ENCODE measurements at regions not wholly inside any gene's neighbourhood (a gene's known extent, or its start where the extent isn't known, plus 50 kb on each side); places are given as distances from the start of the nearest gene placed in this dataset.

DNA sequence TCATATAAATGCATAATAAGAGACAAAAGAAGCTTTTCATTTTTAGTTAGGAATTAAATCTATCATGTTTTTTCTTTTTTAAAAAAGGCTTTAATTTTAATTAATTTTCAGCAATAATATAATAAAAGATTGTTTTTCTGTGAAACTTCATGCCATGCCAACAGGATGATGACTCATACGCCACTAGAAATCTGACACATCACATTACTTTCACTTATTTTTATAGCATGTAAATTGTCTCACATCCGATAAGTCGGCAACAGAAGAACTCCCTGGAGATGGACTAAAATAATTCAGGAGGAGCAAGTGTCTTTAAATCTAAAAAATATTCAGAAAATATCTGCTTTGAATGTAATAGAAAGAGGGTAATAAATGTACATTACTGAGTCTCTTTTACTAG, 1024.2 kb upstream of the ACVR2A start:
- no peak for TF ChIP-seq CTCF (IDR thresholded peaks at IDR 0.05)
- TF ChIP-seq POLR2A (IDR thresholded peaks at IDR 0.05): no peak

All from uterus (tissue), 2 donors.